NCI-H460 (cell line): ENCODE measurements at regions not wholly inside any gene's neighbourhood (a gene's known extent, or its start where the extent isn't known, plus 50 kb on each side); places are given as distances from the start of the nearest gene placed in this dataset.

ENCODE experiments used
- DNase-seq: peaks from one replicate; pipeline ENCODE4 v3.0.0-alpha.2; 2016; ENCODE audit warnings: low read depth; ENCODE audit errors: extremely low read depth

GRCh38 chr3:152945556-152945955, 110.6 kb downstream of the P2RY1 start:
- DNase-seq: no peak

GRCh38 chr3:152957491-152957890, 122.6 kb downstream of the P2RY1 start:
- DNase-seq: no peak

GRCh38 chr3:152959307-152959706, 124.4 kb downstream of the P2RY1 start:
- no peak for DNase-seq

- no peak for DNase-seq
Measured at GRCh38 chr3:152960684-152961083, 125.8 kb downstream of the P2RY1 start.

- DNase-seq: peak; percentile 14
Measured at GRCh38 chr3:152961323-152961722, 126.4 kb downstream of the P2RY1 start.

- no peak for DNase-seq
Measured at GRCh38 chr3:152964911-152965609, 130.1 kb downstream of the P2RY1 start.

GRCh38 chr3:152968388-152969024, 133.6 kb downstream of the P2RY1 start:
- DNase-seq: no peak

GRCh38 chr3:152969557-152970300, 134.8 kb downstream of the P2RY1 start:
- DNase-seq: peak; percentile 36

GRCh38 chr3:152970851-152971250, 135.9 kb downstream of the P2RY1 start:
- DNase-seq: no peak

- no peak for DNase-seq
Measured at GRCh38 chr3:152971880-152972279, 136.9 kb downstream of the P2RY1 start.

- DNase-seq: no peak
Measured at GRCh38 chr3:152973575-152973974, 138.6 kb downstream of the P2RY1 start.

- DNase-seq: no peak
Measured at GRCh38 chr3:152976239-152976638, 141.3 kb downstream of the P2RY1 start.

- no peak for DNase-seq
Measured at GRCh38 chr3:152977366-152977765, 142.4 kb downstream of the P2RY1 start.

- DNase-seq: no peak
Measured at GRCh38 chr3:152978152-152978551, 143.2 kb downstream of the P2RY1 start.

- no peak for DNase-seq
Measured at GRCh38 chr3:152997526-152997925, 162.6 kb downstream of the P2RY1 start.

- DNase-seq: no peak
Measured at GRCh38 chr3:152998591-152998990, 163.4 kb upstream of the RAP2B start.

GRCh38 chr3:153000325-153000724, 161.7 kb upstream of the RAP2B start:
- DNase-seq: no peak

- DNase-seq: no peak
Measured at GRCh38 chr3:153001210-153002078, 160.6 kb upstream of the RAP2B start.

- DNase-seq: no peak
Measured at GRCh38 chr3:153003441-153003840, 158.6 kb upstream of the RAP2B start.

- no peak for DNase-seq
Measured at GRCh38 chr3:153003862-153004261, 158.2 kb upstream of the RAP2B start.

- DNase-seq: no peak
Measured at GRCh38 chr3:153008226-153008625, 153.8 kb upstream of the RAP2B start.
